ENCODE measurements at regions not wholly inside any gene's neighbourhood (a gene's known extent, or its start where the extent isn't known, plus 50 kb on each side); places are given as distances from the start of the nearest gene placed in this dataset.

GRCh38 chr5:93805616-93806379 is 64.4 kb upstream of the POU5F2 start:
- no peak for DNase-seq (ENCODE audit: low read depth)
- TF ChIP-seq CTCF (conservative IDR thresholded peaks at IDR 0.05; ENCODE audit: control insufficient read depth, insufficient read depth, low read depth, low read length), result no peak
- H3K4me3 ChIP-seq (ENCODE audit: control insufficient read depth, low read depth, low read length), result no peak overlapping the region

GRCh38 chr5:93800988-93801811 is 59.8 kb upstream of the POU5F2 start:
- TF ChIP-seq CTCF (conservative IDR thresholded peaks at IDR 0.05; ENCODE audit: control insufficient read depth, insufficient read depth, low read depth, low read length), result peak; percentile 66
- DNase-seq (ENCODE audit: low read depth), result peak; percentile 66
- no peak overlapping the region for H3K4me3 ChIP-seq (ENCODE audit: control insufficient read depth, low read depth, low read length)

GRCh38 chr5:93794954-93795353 is 53.6 kb upstream of the POU5F2 start:
- no peak for TF ChIP-seq CTCF (conservative IDR thresholded peaks at IDR 0.05; ENCODE audit: control insufficient read depth, insufficient read depth, low read depth, low read length)
- no peak overlapping the region for H3K4me3 ChIP-seq (ENCODE audit: control insufficient read depth, low read depth, low read length)
- no peak for DNase-seq (ENCODE audit: low read depth)

- no peak for TF ChIP-seq CTCF (conservative IDR thresholded peaks at IDR 0.05; ENCODE audit: control insufficient read depth, insufficient read depth, low read depth, low read length)
- no peak overlapping the region for H3K4me3 ChIP-seq (ENCODE audit: control insufficient read depth, low read depth, low read length)
- DNase-seq (ENCODE audit: low read depth), result no peak
Observed at GRCh38 chr5:93793159-93793781, 51.9 kb upstream of the POU5F2 start.

- TF ChIP-seq CTCF (conservative IDR thresholded peaks at IDR 0.05; ENCODE audit: control insufficient read depth, insufficient read depth, low read depth, low read length), result no peak
- no peak overlapping the region for H3K4me3 ChIP-seq (ENCODE audit: control insufficient read depth, low read depth, low read length)
- DNase-seq (ENCODE audit: low read depth), result no peak
Observed at GRCh38 chr5:93791518-93791972, 50.1 kb upstream of the POU5F2 start.

All from fibroblast of mammary gland (primary cell).